ENCODE measurements at regions not wholly inside any gene's neighbourhood (a gene's known extent, or its start where the extent isn't known, plus 50 kb on each side); places are given as distances from the start of the nearest gene placed in this dataset.

DNA sequence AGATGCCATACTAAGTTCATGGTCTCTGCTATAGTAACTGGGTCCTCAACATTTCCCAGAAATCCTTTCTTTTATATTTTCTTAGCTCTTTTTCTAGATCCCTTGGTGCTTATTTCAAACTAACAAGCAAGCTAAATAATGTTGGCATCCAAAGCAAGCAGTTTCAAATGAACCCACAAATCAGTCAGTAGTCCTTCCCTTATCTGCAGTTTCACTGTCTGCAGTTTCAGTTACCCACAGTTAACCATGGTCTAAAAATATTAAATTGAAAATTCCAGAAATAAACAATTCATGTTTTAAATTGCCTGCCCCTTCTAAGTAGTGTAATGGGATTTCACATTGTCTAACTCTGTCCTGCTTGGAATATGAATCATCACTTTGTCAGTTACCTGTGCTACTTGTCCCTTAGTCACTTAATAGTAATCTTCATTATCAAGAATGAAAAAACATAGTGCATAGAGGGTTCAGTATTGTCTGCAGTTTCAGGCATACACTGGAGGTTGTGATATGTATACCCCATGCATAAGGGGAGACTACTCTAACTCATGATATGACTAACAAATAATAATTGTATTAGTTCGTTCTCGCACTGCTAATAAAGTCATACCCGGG, 633.7 kb downstream of the MECOM start:
- Histone ChIP-seq H3F3A (ENCODE audit: insufficient read depth, low read length, poor library complexity, severe bottlenecking) (no peaks in the 10 kb centered on the region), H3K9ac (ENCODE audit: low read length) (no peak overlapping the region), H2AFZ (ENCODE audit: low read depth, low read length) (no peak overlapping the region), H3K79me2 (replicated peaks; ENCODE audit: insufficient read depth, low read length) (no peaks in the 10 kb centered on the region), H3K36me3 (ENCODE audit: insufficient read depth, low read length) (no peaks in the 10 kb centered on the region), H3K4me3 (ENCODE audit: low read length) (no peak overlapping the region), H4K20me1 (ENCODE audit: insufficient read depth) (no peaks in the 10 kb centered on the region), H3K27ac (ENCODE audit: low read length) (no peak overlapping the region), H3K9me2 (ENCODE audit: insufficient read depth, low read length) (no peaks in the 10 kb centered on the region), H3K4me2 (ENCODE audit: low read length) (no peak overlapping the region), H3K9me3 (ENCODE audit: low read length) (no peaks in the 10 kb centered on the region), H3K27me3 (ENCODE audit: insufficient read depth, low read depth, low read length) (no peaks in the 10 kb centered on the region)
- TF ChIP-seq, protein P1, sequence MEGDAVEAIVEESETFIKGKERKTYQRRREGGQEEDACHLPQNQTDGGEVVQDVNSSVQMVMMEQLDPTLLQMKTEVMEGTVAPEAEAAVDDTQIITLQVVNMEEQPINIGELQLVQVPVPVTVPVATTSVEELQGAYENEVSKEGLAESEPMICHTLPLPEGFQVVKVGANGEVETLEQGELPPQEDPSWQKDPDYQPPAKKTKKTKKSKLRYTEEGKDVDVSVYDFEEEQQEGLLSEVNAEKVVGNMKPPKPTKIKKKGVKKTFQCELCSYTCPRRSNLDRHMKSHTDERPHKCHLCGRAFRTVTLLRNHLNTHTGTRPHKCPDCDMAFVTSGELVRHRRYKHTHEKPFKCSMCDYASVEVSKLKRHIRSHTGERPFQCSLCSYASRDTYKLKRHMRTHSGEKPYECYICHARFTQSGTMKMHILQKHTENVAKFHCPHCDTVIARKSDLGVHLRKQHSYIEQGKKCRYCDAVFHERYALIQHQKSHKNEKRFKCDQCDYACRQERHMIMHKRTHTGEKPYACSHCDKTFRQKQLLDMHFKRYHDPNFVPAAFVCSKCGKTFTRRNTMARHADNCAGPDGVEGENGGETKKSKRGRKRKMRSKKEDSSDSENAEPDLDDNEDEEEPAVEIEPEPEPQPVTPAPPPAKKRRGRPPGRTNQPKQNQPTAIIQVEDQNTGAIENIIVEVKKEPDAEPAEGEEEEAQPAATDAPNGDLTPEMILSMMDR (IDR thresholded peaks at IDR 0.05; ENCODE audit: poor library complexity, severe bottlenecking) = no peak

DNA sequence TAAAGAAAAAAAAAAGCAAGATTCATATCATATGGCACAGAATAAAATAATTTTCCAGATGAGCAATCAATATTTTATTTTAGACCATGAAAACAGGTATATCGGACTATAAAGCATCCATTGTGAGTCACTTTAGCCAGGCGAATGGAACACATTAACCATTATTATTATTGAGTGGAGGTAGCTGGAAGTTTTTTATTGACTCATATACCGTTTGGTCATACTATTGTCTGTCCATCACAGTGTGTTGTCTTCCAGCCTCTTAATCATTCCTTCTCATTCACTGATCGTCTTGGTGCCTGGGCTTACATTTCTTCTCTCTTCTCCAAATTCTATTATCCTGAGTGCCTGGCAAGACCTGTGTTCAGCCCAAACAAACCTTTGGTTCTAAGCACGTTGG, 634.8 kb downstream of the MECOM start:
- Histone ChIP-seq H2AFZ (ENCODE audit: low read depth, low read length) (no peak overlapping the region), H3K9me2 (ENCODE audit: insufficient read depth, low read length) (no peaks in the 10 kb centered on the region), H3K9me3 (ENCODE audit: low read length) (no peaks in the 10 kb centered on the region), H3K9ac (ENCODE audit: low read length) (no peak overlapping the region), H3K4me3 (ENCODE audit: low read length) (no peak overlapping the region), H4K20me1 (ENCODE audit: insufficient read depth) (no peaks in the 10 kb centered on the region), H3K27me3 (ENCODE audit: insufficient read depth, low read depth, low read length) (no peaks in the 10 kb centered on the region), H3K79me2 (replicated peaks; ENCODE audit: insufficient read depth, low read length) (no peaks in the 10 kb centered on the region), H3K36me3 (ENCODE audit: insufficient read depth, low read length) (no peaks in the 10 kb centered on the region), H3F3A (ENCODE audit: insufficient read depth, low read length, poor library complexity, severe bottlenecking) (no peaks in the 10 kb centered on the region), H3K4me2 (ENCODE audit: low read length) (no peak overlapping the region), H3K27ac (ENCODE audit: low read length) (no peak overlapping the region)
- no peak for TF ChIP-seq TAF1 (IDR thresholded peaks at IDR 0.05; ENCODE audit: low read depth)
- TF ChIP-seq, protein P1 (IDR thresholded peaks at IDR 0.05; ENCODE audit: poor library complexity, severe bottlenecking) = no peak
- no peak for TF ChIP-seq SMC3 (conservative IDR thresholded peaks at IDR 0.05; ENCODE audit: poor library complexity)
- TF ChIP-seq EZH2 (IDR thresholded peaks at IDR 0.05; ENCODE audit: borderline replicate concordance, insufficient read depth, low read length, poor library complexity, severe bottlenecking) = no peak
- no peak for TF ChIP-seq POLR2AphosphoS5 (IDR thresholded peaks at IDR 0.05)
- no peak for TF ChIP-seq EP300 (conservative IDR thresholded peaks at IDR 0.05; ENCODE audit: poor library complexity, severe bottlenecking)
- TF ChIP-seq MXI1 (conservative IDR thresholded peaks at IDR 0.05; ENCODE audit: poor library complexity, severe bottlenecking) = no peak

DNA sequence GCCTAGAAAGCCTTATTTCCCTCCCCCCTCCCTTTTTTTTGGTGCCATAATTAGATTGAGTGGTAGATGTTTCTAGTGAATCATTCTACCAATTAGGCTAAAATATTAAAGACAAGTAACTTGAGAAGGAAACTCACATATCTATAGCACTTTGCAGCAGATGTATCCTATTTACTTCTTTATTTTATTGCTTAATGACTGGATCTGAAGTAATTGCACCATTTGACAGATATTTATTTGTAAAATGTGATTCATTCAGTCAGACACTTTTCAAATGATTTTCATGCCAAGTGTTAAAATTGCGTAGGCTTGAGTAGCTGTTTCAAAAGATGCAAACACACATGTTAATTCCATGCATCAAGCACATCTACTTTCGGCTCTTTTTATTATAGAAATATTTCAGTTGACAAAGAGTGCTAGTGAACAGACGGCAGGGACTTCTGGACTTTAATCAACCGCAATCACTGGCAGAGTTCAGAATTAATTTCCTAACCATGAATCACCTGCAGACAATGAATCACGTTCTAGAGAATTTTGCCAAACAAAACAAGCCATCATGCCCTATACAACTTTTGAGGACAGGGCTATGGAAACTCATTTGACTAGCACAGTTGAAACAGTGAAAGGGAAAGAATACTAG, 636.8 kb downstream of the MECOM start:
- Histone ChIP-seq H3K9me2 (ENCODE audit: insufficient read depth, low read length) (no peaks in the 10 kb centered on the region), H3K4me2 (ENCODE audit: low read length) (no peak overlapping the region), H2AFZ (ENCODE audit: low read depth, low read length) (no peak overlapping the region), H4K20me1 (ENCODE audit: insufficient read depth) (no peaks in the 10 kb centered on the region), H3K9ac (ENCODE audit: low read length) (no peak overlapping the region), H3K27me3 (ENCODE audit: insufficient read depth, low read depth, low read length) (no peaks in the 10 kb centered on the region), H3K79me2 (replicated peaks; ENCODE audit: insufficient read depth, low read length) (no peaks in the 10 kb centered on the region), H3K4me3 (ENCODE audit: low read length) (no peak overlapping the region), H3K27ac (ENCODE audit: low read length) (no peak overlapping the region), H3K9me3 (ENCODE audit: low read length) (no peaks in the 10 kb centered on the region), H3K36me3 (ENCODE audit: insufficient read depth, low read length) (no peaks in the 10 kb centered on the region), H3F3A (ENCODE audit: insufficient read depth, low read length, poor library complexity, severe bottlenecking) (no peaks in the 10 kb centered on the region)
- TF ChIP-seq RAD21 (conservative IDR thresholded peaks at IDR 0.05) (no peak), EP300 (conservative IDR thresholded peaks at IDR 0.05; ENCODE audit: poor library complexity, severe bottlenecking) (no peak), TAF1 (IDR thresholded peaks at IDR 0.05; ENCODE audit: low read depth) (no peak), EZH2 (IDR thresholded peaks at IDR 0.05; ENCODE audit: borderline replicate concordance, insufficient read depth, low read length, poor library complexity, severe bottlenecking) (no peak), SMC3 (conservative IDR thresholded peaks at IDR 0.05; ENCODE audit: poor library complexity) (no peak), MXI1 (conservative IDR thresholded peaks at IDR 0.05; ENCODE audit: poor library complexity, severe bottlenecking) (no peak), POLR2AphosphoS5 (IDR thresholded peaks at IDR 0.05) (no peak)
- TF ChIP-seq, protein P2, sequence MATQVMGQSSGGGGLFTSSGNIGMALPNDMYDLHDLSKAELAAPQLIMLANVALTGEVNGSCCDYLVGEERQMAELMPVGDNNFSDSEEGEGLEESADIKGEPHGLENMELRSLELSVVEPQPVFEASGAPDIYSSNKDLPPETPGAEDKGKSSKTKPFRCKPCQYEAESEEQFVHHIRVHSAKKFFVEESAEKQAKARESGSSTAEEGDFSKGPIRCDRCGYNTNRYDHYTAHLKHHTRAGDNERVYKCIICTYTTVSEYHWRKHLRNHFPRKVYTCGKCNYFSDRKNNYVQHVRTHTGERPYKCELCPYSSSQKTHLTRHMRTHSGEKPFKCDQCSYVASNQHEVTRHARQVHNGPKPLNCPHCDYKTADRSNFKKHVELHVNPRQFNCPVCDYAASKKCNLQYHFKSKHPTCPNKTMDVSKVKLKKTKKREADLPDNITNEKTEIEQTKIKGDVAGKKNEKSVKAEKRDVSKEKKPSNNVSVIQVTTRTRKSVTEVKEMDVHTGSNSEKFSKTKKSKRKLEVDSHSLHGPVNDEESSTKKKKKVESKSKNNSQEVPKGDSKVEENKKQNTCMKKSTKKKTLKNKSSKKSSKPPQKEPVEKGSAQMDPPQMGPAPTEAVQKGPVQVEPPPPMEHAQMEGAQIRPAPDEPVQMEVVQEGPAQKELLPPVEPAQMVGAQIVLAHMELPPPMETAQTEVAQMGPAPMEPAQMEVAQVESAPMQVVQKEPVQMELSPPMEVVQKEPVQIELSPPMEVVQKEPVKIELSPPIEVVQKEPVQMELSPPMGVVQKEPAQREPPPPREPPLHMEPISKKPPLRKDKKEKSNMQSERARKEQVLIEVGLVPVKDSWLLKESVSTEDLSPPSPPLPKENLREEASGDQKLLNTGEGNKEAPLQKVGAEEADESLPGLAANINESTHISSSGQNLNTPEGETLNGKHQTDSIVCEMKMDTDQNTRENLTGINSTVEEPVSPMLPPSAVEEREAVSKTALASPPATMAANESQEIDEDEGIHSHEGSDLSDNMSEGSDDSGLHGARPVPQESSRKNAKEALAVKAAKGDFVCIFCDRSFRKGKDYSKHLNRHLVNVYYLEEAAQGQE (IDR thresholded peaks at IDR 0.05; ENCODE audit: borderline replicate concordance) = no peak
- TF ChIP-seq, protein P1 (IDR thresholded peaks at IDR 0.05; ENCODE audit: poor library complexity, severe bottlenecking) = no peak
